ENCODE measurements at regions not wholly inside any gene's neighbourhood (a gene's known extent, or its start where the extent isn't known, plus 50 kb on each side); places are given as distances from the start of the nearest gene placed in this dataset.

DNA sequence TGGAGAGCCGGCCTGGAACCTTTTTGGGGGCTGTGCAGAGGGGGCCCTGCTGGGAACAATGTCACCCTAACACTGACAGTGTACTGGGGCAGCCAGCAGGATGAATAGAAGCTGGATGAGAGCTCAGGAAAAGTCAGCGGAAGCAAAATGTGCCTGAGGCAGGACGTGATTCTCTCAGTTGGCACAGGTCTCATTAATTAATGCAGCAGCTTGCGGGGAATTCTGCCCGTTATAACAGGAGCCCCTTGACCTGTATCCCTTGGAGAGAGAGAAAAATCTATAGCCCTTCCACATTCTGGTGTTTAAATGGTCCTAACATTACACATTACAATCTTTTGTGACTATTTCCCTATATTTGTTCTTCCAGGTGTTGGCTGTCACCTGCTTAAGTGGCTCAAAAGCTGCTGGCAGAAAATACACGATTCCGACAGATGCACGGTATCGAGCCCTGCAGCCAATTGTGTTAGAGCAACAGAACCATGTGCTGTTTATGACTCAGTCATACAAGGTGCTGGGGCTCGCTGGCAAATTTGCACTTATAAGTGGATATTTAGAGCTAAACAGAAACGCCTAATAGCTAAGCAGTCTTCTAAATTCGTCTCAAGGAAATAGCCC, 854.7 kb downstream of the AACS start:
- no peak for DNase-seq

DNA sequence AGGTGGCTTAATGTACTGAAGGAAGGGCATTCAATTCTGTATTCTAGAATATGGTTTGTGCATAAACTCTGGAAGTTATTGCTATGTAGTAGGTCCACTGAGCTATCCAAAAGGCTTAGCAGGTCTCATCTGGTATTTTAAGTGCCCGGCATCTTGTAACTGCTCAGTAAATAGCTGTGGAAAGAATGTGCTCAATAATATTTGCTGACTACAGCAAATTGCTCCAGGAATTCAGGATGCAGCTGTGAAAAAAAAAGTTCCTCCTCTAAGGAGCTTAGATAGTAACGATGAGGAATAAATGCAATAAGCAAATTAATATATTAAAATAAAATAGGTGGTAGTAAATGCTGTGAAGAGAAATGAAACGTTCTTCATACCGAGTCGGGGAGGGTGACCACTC, 857.1 kb downstream of the AACS start:
- DNase-seq: no peak

DNA sequence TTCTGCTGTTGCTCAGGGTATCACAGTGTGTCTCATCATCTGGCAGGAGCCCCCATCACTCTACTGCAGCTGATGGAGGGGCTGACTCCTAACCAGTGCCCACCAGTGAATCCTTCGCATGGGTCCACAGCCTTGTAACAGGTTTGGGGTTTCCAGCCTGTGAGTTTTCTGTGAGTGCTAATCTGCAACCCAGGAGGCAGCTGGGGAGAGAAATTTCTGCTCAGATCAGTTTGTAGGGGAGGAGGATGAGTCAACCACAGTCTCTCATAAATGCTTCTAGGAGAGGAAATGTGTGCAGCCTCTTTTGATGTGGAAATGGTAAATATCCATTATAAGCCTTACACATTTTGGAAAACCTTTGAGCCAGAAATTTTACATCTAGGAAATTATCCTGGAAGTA, 871.3 kb downstream of the AACS start:
- no peak for DNase-seq

DNA sequence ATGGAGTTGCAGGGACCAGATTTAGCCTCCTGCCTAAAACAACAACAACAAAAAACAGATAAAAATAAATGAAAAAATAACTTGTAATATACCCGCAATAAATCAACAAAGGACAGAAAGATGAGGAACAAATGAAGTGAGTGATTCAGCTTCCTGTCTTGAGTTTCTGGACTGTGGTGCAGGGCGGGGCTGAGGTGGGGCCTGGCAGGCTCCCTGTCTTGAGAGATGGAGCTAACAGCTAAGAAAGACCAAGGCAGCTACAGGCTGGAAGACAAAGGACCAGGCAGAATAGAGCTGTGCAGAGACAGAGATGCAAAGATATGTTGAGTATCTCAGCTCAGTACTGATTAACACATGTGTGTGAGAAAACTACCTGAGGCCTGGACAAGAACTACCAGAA, 879.2 kb downstream of the AACS start:
- no peak for DNase-seq

DNA sequence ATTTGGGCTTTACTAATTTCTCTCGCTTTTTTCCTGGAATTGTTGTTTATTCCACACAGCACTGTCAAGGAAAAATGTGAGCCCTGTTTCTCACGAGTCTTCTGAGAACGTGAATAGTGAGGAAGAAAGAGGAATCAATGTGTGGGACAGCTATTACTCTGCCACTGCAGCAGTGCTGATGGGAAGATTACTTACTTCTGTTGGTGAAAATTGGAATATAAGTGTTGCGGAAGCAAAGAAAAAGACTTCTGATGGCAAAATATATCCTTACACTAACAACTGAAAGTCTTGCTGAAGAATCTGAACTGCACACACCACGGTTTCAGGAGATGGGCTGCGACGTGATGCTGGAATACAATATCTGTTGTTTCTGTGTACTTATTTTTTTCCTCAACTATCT, 884.2 kb downstream of the AACS start:
- DNase-seq: no peak

DNA sequence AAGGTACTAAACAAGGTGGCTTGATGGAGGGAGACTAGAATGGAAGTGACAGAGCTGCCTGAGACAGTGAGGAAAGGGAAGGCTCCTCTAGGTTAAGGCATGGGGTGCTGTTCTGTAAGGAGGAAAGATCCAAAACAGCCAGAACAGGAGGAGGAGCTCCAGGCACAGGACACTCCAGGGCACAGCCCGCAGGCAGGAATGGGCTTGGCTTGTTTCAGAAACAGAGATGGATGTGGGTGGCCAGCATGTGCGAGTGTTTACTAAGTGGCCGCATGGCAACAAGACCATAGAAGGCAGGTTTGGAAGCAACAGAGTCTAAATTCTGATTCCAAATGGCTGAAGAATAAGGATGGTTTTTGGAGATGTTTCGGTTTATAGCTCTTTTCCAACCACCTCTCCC, 889.1 kb downstream of the AACS start:
- no peak for DNase-seq

DNA sequence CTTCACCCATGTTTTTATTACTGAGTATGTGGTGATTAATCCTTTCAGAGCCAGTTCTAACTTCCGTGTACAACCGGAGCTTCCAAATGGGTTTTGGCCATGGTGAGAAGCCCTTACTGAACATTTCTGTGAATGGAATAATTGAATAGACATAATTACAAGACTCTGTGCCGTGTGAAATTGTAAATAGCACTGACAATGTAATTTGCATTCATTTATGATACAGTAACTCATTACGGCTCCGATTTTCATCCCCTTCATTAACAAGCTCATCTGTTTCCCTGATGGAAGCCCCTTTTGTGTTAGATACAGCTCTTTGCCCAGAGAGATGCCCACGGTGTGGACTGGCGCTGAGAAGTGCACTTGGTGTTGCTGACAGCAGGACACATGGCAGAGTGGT, 891.0 kb downstream of the AACS start:
- DNase-seq: no peak

DNA sequence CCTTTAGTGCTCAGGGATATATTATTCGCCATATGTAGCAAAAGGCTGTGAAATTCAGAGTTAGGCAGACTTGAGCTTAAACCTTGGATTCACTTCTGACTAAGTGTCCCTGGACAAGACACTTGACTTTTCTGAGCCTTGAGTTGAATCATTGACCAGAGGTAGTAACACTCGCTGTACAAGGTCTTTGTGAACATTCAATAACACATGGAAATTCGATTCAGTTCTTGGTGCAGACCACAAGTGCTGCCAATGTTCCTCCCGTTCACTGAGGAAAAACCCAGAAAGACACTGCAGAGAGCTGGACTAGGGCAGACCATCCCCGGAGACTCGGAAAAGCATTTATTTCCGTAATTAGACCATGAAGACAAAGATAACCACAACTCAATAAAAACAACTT, 901.4 kb downstream of the AACS start:
- DNase-seq: no peak

DNA sequence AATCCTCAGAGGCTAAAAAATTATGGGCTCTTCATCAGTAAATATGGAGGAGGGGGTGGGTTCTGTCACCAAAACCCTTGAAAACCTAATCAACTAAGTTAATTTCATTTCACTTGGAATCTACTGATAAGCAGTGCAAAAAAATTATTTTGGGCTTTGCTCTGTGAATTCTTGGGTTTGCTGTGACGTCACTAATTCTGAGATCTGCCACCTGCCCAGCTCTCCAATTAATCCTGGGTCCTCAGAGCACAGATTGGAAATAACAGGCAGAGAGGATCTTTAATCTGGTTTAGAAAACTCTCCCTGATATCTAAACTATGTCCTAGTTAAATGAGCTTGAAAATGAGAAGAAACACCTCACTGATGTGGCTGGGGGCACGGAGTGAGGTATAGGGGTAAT, 903.2 kb downstream of the AACS start:
- DNase-seq: no peak

DNA sequence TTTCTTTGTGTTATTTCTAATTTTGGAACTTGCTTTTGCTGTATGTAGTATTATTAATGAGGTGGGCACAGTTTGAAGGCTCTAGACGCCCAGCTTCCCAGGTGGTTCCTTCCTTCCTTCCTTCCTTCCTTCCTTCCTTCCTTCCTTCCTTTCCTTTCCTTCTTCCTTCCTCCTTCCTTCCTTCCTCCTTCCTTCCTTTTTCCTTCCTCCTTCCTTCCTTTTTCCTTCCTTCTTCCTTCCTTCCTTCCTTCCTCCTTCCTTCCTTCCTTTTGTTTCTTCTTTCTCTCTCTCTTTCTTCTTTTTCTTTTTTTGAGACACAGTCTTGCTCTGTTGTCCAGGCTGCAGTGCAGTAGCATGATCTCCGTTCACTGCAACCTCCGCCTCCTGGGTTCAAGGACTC, 906.7 kb downstream of the AACS start:
- DNase-seq: no peak

DNA sequence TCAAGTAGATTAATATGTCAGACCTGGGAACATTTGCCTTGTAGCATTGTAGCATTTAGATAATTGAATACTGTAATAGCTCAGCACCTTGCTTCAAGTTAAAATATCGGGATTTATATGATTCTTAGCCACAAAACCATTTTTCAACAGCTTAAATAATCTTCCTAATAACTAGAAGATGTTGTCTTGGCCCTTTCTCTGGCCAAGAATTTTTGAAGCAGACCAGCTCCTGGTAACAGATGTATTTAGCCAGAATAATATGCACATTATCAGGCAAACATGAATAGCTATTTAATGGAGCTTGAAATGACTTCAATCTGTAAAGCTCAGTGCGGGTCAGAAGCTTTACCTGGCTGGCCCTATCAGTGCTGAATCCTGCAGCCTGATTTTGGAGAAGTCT, 913.1 kb downstream of the AACS start:
- DNase-seq: no peak

DNA sequence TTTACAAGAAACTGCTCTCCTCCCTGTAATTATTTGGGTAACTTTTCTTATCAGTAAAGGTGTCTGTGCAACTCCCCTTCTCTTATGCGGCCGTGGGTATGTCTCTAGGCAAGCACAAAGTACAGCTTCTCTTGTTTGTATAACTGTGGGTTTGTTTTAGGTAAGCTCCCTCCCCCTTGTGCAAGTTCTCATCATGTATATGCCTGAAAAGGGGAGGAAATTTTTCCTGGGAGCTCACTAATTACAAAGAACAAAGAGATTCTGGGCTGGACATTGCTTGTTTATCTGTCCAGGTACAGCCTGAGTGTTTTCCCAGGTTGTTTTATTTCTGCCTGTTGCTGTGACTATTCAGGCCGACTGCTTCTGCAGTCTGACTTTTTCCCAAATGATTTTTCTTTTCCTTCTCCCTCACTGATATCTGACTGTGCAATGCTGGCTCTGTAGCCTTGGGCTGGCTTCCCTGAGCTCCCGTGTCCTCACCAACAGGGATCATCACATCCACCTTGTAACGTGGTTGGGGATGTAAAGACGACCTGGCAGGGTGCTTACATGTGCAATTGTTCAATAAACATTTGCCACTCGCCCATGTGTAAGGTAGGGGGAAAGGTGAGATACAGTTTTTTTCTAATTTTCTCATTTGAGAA, 916.5 kb downstream of the AACS start:
- DNase-seq: no peak

DNA sequence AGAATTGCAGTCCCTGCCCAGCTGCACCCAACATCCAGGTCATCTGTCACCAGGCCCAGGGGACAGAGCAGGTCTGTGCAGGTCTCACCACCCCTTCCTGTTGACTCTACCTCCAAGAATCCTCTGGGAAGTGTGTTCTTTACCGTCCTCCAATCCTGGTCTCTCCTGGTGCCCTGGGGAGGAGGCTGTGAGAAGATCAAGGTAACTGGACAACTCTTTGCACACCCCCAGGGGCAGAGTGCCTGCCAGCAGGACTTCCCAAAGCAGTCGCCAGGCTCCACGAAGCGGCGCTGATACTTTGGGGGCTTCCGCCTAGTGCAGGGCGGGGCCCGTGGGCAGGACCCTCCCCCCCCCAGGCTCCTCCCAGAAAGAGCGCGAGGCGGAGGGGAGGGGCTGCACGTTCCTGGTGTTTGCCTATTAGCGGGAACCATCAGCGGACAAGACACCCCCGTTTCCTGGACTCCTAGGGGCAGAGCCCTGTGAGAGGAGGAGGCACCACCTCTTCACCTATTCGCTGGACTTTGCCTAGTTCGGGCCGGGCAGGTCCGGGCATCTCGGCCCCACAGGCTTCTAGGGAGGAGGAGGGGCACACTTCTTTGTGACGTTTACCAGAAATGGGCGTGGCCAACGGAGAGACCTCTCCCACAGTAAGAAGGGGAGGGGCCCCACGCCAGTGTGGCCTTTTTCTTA, 918.0 kb downstream of the AACS start:
- peak; percentile 83 for DNase-seq

DNA sequence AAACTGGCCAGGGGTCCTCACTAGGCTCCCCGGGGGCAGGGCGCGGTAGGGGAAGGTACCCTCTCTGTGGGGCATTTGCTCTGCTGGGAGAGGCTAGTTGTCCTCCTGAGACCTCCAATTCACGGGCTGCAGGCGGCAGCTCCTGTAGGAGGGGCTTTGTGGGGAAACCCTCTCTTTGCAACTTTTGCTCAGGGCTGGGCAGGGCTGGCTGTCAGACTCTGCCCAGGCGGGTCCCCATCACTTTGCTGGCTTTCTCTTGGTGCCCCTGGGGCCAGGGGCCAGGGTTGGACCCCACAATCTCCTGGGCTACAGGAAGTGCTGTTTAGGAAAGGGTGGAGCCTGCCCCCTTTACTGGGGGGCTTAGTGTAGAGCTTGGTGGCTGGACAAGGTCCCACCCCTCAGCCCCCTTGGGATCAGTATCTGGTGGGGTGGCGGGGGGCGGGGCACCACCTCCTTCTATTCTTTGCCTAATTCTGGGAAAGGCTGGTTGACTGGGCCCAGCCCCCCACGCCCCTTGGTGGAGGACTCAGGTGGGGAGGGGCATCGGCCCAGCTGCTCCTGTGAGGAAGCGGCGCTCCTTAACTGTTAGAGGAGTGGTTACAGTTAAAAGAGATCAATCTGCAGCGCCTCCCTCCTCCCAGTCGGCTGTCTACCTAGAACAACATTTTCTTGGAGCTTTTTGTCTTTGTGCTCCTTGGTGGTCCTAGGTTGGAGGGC, 918.7 kb downstream of the AACS start:
- DNase-seq: peak; percentile 41

DNA sequence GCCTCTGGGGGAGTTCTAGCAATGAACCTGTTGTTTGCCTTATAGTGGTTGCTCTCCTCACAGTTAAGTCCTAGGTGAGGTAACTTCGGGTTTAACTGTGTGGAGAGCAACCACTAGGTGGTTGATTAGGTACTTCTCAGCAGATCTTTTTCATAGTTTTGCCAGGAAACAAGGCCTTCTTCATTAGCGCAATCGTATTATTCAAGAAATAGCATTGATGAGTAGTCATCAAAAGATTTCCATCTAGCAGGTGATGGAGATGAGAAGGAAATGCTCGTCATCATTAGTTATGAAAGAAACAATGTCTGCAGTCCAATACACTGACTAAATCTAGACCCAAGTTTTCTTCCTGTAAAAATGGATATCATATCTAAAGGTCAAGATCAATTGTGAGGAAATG, 923.3 kb downstream of the AACS start:
- no peak for DNase-seq

DNA sequence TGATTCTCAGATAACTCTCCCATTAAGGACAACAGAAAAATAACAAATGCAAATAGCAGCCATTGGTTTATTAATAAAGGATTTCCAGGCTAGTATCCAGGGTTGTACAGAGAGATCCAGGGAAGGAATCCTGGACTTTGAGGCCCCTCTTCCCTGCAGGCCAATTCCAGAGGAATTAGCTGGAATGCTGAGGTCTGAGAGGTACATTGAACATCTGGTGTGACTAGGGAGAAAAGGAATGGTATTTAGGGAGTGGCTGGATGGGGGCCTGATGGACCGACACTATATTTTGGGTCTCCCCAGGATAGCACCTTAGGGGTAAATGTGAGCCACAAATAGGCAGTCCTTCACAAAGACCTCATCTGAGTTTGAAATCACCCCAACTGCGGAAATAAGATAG, 924.5 kb downstream of the AACS start:
- DNase-seq: no peak

DNA sequence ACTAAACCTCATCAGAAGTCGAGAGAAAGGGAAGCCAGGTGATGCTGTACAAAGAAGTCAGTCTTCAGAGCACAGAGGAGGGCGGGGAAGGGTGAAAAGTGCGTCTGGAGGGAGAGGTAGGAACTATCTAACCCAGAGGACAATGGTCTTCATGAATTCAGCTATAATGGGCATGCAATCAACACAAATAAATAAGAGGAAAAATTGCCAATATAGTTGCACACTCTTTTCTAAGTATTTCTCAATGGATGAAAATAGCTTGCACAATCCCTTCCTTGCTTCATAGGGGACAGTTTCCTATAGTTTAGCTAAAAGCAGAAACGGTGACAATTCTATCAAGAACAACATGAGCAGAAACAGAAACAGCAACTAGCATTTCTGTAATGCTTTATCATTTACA, 931.2 kb downstream of the AACS start:
- DNase-seq: no peak

DNA sequence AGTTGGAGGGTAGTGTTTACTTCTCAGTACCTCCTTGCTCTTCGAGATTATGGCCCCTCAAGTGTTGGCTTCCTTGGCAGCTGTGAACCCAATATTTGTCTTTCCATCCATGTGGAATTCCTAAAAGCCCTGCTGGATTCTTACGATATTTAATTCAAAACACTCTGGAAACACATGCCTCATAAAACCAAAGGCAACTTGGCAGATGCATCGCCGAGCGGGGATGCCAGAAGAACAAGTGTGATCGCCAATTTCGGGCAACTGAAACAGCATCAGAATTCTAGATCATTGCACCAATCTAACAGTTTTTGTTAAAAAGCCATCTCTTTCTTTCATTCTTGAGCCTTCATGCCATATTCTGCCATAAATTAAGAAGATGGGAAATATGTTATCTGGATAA, 934.4 kb downstream of the AACS start:
- DNase-seq: no peak

DNA sequence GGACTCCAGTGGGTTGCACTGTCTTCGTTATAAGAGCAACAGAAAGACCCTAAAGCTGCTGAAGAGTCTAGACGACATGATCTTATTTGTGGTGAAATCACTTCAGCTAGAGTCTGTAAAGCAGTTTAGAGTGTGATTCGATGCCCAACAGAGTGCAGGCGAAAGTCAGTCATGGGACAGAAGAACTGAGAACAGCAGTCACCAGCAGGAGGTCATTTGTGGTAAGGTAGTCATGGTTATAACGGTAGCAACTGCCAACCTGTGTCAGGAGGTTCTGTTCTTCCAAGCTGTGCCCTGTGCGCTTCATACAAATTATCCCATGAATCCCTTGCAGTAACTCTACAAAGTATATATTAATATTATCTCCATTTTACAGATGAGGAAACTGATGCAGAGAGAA, 954.1 kb downstream of the AACS start:
- DNase-seq: no peak

DNA sequence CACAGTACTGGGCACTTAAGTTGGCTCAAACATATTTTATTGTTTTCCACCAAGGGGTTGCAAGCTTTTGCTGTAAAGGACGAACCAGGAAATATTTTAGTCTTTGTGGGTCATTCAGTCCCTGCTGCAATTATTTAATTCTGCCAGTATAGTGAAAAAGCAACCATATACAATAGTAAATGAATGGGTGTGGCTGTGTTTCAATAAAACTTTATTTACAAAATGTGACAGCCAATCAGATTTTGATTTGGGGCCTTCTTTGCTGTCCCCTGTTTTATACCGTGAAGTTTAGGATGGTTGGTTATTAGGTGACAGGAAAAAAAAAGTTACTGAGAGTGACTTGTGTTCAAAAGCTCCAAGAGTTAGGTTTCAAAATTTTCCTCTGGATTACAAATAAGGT, 956.4 kb downstream of the AACS start:
- DNase-seq: no peak

DNA sequence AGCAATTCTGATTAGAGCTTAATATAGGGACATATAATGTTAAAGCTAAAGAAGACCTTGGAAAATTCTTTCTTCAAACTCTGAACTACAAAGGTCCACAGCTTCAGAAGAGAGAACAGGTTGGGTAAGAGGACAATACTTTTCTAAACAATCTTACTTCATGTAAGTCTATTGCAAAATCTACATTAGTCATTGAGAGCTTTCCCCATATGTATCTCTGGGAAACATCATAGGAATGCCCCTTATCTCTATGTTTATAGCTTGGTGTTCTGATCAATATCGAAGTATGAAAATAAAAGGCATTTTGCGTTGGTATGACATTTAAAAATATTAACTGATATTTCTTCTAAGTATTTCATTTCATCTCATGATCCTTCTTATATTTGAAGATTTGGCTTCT, 962.6 kb downstream of the AACS start:
- no peak for DNase-seq

DNA sequence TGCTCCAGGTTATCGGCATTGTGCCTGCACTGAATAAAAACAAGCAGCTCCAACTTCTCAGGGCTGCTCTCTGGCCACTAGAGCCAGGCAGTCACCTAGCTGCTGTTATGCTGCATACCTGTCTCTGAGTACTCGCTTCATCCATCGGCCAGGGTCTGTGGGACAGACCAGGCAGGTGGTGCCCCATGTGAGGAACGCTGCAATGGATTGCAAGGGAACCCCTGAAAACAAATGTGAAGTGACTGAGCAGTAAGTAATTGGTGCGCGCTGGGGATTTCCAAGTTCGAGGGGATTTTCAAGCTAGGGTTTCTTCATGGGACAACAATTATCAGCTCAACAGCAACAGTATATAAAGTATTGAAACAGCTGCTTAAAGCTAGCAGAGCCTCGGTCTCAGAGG, 965.3 kb downstream of the AACS start:
- DNase-seq: no peak

DNA sequence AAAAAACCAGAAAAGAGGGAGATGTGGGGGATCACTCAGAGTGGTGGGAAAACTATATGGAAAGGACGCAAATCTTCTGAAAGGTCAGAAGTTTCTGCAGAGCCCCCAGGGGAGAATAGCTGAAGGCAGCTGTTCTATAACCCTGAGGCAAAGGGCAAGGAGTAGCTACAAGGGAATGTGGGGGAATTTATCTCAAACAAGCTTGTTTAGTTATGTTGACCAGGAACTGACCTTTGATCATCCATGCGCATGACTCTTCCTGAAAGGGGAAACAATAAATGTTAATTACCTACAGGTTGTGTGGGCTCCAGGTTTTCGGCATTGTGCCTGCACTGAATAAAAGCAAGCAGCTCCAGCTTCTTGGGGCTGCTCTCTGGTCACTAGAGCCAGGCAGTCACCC, 968.5 kb downstream of the AACS start:
- no peak for DNase-seq

DNA sequence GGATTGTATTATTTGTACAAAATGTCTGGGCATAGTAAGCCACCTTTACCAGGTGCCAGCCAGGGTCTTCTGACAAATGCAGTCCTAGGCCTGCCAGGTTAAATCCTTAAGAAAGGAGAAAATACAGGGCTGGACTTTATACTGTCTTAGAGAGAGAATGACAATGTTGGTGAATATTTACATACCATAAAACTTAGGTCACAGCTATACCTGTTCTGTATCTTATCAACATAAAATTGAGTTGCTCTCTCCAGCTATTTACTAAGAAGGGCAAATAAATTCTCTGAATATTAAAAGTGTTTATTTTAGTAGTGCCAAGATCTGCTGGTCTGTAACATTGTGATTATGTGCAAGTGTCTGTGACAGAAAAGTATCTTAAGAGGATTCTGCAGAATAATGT, 971.1 kb downstream of the AACS start:
- DNase-seq: no peak
